HL-60 (cell line): ENCODE measurements at regions not wholly inside any gene's neighbourhood (a gene's known extent, or its start where the extent isn't known, plus 50 kb on each side); places are given as distances from the start of the nearest gene placed in this dataset.

Experiments used
- CTCF ChIP-seq: IDR thresholded peaks from one replicate; pipeline ENCODE4 v1.5.1; 2011; ENCODE audit warnings: low read length, control low read depth, inconsistent platforms; ENCODE audit not compliant: insufficient read depth
- POLR2AphosphoS5 ChIP-seq: IDR thresholded peaks from 2 replicates; pipeline ENCODE4 v1.6.1; 2012; ENCODE audit warnings: low read depth

- TF ChIP-seq CTCF (no peak), POLR2AphosphoS5 (no peak)
Observed at GRCh38 chrX:35251226-35251625, 308.6 kb downstream of the FAM47B start.
